NCI-H2227 (cell line): ENCODE measurements at regions not wholly inside any gene's neighbourhood (a gene's known extent, or its start where the extent isn't known, plus 50 kb on each side); places are given as distances from the start of the nearest gene placed in this dataset.
"Not testable (repeated sequence)": the region's sequence is repeated elsewhere in the genome, so short reads cannot be mapped to it uniquely, and the experiment has no call there.

Experiments used
- DNase-seq: peaks from one replicate; lab custom pipeline; 2025; ENCODE audit not compliant: unreplicated experiment; lab: John Stamatoyannopoulos, UW

DNA sequence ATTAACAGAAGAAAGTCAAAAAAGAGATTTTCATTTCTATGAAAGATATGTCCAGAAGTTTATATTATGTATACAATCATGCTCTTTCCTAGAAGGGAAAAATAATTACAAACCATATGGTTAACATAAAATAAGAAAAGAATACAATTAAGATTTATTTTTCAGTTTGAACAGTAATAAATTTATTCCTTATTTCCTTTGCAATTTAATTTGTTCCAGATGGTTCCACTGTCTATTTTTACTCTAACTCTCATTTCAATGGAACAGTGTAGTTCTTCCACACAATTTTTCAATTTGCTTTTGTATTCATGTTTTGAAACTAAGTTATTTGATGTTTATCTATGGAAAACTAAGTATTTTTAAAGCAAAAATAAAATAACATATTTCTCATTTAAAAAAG lies 1026.3 kb downstream of the TAF11L14 start:
- DNase-seq: no peak

DNA sequence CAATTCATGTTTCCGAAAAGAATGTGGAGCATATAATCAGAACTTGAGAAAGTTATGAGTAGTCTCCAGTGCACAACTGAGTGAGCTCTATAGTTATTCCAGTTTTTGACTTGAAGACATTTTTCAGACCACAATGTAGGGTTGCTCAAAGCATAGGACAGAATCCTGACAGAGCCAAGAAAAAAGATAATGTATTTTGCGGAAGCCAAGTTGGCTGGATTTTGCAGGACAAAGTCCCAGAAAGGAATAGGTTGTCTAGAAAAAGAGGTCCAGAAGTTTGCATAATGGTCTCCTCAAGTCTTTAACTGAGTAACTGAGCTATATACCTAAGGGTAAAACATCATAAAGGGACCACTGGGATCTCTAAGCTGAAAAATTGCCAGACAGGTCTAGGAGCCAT lies 1028.0 kb downstream of the TAF11L14 start:
- DNase-seq: no peak

DNA sequence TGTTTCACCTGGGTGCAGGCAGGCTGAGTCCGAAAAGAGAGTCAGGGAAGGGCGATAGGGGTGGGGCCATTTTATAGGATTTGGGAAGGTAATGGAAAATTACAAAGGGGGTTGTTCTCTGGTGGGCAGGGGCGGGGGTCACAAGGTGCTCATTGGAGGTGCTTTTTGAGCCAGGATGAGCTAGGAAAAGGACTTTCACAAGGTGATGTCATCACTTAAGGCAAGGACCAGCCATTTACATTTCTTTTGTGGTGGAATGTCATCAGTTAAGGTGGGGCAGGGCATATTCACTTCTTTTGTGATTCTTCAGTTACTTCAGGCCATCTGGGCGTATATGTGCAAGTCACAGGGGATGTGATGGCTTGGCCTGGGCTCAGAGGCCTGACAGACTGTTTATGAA lies 1040.0 kb downstream of the TAF11L14 start:
- not testable (repeated sequence) for DNase-seq

DNA sequence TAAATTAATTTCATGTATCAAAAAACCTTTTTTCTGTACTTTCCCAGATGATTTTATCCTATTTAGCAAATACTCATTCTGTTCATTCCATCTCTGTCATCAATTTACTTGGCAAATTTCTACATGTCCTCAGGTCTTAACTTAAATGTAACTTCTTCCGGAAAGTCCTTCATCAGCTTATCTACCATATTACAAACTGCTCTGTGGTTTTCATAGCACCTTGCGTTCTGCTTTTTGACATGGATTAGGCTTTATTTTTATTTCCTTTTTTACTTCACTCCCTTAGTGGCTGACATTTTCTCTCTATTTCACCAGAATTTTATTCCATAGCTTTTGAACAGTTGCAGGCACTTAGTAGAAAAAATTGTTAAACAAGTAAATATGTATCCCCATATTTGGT lies 1040.8 kb downstream of the TAF11L14 start:
- no peak for DNase-seq

DNA sequence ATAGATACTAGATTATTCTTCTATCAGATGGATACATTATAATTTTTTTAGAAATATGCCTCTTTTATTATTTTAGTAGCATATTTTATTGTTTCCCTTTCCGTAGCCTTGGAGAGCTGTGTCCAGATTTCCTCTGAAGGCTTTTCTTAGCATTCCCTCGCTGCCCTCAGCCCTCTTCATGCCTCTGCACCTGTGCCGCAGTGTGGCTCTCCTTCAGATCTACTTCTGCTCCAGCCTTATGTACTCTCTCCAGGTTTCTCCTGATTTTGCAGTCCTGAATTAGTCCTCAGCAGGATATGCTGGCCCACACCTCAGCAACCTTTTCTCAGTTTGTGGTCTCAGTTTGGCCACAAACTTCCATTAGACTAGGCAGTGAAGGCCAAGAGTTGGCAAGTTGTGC lies 1052.0 kb downstream of the TAF11L14 start:
- no peak for DNase-seq

DNA sequence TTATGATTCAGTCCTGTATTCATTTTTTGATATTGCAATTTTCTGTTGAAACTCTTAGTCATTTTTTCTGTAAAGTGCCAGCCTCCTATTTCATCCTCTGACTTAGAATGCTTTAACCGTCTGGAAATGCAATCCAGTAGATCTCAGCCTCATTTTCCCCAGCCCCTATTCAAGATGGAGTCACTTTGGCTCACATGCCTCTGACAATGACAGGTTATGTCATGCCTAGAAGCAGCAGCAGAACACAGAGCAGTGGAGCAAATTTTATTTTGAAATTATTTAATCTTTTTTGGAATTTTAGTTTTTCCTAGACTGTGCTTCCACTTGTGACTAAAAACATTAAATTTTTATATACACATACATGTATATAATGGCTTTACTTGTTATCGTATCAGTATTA lies 1053.2 kb downstream of the TAF11L14 start:
- DNase-seq: no peak

DNA sequence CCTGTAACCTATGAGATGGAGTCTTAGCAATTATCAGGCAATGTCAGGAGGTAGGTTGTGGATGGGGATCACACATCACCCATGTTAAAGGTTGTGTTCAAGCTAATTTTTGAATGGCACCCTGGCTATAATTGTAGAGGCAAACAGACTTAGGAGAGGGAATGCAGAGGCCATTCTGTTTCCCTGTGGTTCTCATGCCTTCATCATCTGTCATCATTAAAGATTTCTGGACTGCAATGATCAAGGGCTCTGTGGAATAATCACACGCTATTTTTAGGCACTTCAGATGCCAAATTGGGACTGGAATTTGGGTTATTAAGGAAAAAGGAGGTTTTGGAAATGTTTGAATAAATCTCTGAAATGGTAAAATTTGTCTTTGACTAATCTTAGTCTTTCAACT lies 1065.4 kb downstream of the TAF11L14 start:
- DNase-seq: no peak

DNA sequence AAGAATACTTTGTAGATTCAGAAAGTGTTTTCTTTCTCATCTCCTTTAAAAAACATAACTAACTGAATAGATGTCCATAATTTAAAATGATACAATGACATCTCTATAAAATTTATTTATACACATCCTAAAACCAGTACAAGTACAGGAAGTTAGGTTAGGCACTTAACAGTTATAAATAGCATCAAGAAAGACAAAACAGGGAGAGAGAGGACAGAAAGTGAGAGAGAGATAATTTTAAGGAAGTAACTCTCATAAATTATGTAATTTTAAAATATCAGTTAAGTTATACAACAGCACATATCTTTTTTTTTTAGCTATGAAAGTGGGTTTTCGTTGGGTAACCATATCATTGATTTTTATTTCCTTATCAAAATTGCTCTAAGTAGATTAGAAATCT lies 1068.6 kb downstream of the TAF11L14 start:
- no peak for DNase-seq

DNA sequence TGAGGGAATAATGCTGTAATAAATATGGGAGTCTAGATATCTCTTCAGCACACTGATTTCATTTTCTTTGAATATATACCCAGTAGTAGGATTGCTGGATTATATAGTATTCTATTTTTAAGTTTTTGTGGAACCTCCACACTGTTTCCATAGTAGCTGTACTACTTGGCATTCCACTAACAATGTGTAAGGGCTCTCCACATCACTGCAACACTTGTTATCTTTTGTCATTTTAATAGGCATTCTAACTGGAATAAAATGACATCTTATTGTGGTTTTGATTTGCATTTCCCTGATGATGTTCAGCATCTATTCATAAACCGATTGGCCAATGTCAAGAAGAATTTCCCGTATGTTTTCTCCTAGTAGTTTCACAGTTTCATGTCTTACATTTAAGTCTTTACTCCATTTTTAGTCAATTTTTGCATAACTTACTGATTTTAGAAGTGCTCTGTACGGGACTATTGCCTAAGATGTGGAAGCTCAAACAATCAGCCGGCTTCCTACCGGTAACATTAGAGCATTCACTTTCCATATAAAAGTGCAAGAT lies 1078.8 kb downstream of the TAF11L14 start:
- DNase-seq: no peak

DNA sequence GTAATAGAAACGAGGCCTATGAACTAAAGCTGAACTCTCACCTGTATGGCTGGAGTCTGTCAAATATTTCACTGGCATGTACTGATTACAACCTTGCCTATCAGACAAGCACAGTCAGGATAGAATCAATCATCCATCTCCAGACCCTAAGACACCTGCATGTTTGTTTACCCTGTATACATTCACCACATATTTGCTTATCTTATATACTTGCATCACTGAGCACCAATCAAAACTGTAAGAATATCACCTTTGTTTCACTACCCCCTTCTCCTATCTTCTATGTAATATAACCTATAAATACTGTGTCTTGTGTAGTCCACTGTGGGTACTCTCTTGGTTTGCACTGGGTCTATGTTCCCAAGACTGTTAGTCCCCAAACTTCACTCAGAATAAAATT lies 1085.7 kb downstream of the TAF11L14 start:
- no peak for DNase-seq

DNA sequence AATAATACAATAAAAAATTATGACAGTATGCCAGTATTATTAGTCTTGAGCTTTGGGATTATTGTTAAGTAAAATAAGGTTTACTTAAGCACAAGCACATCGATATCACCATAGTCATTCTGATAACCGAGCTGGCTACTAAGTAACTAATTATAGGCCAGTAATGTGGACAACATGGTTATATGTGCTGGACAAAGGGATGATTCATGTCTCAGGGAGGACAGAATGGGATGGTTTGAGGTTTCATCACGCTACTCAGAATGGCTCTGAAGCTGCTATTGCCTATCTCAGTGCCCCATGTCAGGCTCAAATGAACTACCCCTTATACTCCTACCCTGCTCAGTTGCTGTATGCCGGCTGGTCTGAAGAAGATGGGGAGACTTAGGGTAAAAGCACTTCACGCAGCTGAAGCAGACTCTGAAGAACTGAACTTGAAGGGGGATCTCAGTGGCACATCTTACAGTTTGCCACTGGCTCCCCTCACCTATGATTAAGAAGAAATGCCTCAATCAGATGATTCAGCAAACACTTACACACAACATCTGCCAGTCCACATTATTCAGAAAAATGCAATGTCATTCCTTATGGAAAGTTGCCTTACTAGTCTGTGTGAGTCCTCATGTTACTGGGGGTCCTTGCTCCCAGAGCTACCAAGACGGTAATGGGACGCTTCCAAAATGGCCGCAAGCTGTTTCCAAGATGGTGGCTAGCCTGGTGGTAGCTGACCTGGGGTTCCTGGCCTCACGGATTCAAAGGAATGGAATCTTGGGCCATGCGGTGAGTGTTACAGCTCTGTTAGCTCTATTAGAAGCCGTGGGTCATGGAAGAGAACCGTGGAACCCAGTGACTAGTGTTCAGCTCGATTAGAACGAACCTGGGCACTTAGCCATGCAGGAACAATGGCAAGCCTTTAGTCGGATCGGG lies 1098.6 kb downstream of the TAF11L14 start:
- DNase-seq: no peak

DNA sequence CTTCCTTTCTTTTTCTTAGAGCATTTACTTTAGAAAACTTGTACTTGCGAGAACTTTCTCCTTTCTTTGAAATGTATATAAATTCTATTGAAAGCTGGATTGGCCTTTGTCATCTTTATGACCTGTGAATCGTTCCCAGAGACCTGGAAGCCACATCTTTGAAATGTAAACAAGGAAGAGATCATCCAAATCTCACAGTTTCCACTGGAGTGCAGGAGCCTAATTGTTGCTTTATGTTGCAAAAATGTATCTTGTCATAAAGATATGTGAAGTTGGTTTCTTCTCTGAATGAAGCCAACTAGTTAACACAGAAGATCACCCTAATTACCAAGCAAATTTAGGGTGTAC lies 1101.8 kb downstream of the TAF11L14 start:
- no peak for DNase-seq

DNA sequence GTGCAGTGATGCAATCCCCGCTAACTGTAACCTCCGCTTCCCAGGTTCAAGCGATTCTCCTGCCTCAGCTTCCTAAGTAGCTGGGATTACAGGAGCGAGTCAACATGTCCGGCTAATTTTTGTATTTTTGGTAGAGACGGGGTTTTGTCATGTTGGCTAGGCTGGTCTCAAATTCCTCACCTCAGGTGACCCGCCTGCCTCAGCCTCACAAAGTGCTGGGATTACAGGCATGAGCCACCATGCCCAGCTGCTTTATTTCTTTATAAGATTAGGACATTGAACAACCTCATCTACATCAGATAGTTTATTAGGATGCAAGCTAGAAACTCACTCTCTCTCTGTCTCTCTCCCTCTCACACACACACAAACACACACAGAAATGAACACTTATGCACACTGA lies 1102.5 kb downstream of the TAF11L14 start:
- not testable (repeated sequence) for DNase-seq

DNA sequence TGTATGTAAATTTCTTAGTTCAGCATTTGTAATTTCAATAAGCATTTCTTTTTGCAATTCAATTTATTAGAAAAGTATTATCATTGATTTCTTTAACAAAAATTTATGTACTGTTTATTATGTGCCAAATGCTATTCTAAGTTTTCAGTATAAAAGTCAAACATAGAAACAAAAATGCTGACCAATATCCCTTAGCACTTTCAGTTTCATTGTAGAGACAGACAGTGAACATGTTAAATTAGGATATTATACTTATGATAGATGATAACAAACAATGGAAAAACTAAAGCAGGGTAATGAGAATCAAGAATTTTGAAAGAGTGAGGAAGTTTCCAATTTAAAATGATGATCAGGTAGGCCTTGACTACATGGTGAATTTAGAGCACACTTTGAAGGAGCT lies 1106.0 kb downstream of the TAF11L14 start:
- DNase-seq: no peak

DNA sequence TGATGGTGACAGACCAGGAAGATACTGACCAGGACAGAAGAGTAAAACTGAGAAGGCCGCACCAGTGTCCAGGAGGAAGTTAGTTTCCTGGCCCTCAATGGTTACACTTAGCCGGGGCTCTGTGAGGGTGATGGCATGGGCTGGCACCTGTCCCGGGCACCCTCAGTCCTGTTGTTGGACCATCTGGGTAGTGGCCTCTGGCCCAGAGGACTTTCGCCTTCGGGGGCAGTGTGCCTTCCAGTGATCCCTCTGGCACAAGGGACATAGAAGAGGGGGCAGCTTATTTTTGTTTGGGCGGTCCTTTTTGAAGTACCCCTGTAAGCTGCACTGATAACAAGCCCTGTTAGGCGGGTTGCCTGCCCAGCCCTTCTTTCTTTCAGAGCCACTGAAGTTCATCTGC lies 1108.6 kb downstream of the TAF11L14 start:
- DNase-seq: no peak

DNA sequence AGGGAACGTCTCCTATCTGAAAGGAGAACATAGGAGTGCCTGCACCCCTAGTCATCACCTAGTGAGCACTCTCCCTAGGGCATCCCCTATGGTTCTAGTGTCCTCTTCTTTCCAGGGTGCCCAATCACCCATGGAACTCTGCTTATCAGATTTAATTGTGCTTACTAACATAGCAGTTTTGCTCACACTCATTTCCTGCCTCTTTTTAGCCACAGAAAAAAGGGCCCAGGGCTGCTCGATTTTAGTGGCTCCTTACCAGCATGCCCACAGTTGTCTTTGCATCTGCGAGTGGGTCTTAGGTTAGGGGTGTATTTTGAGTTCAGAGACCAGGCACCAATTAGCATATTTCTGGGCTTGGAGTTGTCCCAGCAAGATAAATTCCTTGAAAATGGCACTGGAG lies 1110.2 kb downstream of the TAF11L14 start:
- no peak for DNase-seq

DNA sequence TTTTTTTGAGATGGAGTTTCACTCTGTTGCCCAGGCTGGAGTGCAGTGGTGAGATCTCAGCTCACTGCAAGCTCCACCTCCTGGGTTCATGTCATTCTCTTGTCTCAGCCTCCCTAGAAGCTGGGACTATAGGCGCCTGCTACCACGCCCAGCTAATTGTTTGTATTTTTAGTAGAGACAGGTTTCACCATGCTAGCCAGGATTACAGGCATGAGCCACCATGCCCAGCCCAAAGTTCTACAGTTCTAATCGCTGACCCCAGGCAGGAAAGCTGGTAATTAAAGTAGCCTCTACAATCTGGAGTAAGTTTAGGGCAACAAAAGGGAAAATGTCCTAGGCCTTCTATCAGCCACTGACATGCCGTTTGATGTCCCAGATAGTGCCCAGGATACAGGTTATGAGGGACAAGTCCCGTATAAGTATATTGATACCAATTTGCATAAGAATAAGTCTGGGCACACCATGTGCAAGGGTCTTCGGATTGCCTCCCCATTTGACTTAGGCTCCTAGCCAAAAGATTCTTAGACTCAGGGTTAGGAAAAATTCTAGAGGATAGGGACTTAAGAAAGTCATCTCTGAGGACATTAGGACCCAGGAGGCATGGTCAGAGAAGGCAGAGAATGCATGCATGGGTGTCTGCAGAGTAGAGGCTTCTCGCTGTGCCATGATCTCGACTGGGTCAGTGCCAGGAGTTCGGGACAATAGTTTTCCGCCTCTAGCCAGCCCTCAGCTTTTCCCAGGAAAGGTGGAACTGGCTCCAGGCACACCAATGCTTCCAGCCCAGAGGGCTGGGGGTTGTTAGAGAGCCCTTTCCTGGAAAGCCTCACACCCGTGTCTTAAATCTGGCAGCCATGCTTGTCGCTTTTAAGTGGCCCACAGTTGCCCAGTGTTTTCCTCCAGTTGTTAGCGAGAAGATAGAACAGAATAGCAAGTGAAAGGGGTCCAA lies 1111.1 kb downstream of the TAF11L14 start:
- DNase-seq: peak; percentile 34

DNA sequence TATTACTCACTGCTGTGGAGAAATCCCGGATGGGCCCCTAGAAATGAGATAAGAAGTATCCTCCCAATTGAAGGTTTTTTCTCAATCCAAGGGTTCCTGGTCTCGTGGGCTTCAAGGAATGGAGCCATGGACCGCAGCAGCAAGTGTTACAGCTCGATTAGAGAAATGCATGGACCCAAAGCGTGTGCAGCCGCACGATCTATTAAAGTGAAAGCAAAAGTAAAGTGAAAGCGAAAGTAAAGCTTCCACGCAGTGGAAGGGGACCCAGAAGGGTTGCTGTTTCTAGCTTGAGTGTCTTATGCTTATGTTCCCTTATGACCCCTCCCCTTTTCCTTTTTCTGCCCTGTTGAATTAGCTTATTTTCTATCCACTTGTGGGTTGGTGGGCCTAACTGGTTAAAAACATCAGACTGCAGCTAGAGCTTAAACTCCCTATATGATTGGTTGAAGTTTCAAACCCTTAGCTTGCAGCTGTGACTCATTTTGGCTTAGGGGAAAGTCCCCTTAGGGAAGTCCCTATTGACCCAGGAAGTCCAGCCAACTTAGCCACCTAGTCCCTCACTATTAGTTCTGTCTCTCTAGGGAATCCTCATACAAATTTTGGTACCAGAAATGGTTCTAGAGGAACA lies 1111.8 kb downstream of the TAF11L14 start:
- DNase-seq: peak; percentile 34

DNA sequence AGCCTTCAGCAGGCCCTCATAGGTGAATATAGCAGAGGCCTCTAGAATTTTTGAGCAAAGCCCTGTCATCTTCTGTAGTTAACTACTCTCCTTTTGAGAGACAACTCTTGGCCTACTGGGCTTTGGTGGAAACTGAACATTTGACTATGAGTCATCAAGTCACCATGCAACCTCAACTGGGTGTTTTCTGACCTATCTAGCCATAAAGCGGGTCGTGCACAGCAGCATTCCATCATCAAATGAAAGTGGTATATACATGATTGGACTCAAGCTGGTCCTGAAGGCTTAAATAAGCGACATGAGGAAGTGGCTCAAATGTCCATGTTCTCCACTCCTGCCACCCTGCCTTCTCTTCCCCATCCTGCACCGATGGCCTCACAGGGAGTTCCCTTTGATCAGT lies 1115.5 kb downstream of the TAF11L14 start:
- no peak for DNase-seq

DNA sequence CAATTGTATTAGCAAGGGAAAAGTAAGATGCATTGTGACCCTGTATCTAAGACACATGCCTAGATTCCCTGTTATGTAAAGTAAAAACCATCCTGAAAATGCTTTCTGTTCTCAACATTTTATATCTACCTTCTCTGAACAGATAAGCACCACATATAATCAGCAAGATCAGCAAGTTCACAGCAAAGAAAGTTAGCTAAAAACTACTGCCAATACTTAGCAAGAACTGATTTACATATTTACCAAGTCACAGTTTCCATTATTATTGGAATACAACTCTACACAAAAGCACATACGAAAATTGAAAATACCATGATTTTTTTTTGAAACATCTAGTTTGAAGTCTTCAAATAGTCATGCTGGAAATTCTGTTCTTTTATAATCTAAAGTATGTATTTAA lies 1118.1 kb downstream of the TAF11L14 start:
- DNase-seq: no peak

DNA sequence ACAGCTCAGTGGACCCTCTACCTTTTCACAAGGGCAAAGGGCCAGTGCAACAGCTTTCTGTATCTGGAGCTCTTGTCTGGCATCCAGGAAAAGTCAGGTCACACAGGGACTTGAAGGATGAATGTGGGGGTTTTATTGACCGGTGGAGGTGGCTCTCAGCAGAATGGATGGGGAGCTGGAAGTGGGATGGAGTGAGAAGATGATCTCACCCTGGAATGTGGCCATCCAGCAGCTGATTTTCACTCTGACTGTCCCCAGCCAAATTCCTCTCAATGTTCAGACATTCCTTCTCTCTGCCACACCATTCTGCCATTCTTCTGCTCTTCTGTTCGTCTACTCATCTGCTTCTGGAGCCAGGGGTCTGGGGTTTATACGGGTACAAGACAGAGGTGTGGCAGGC lies 1119.9 kb downstream of the TAF11L14 start:
- DNase-seq: no peak
